Liver (tissue), 8 donors: ENCODE measurements at regions not wholly inside any gene's neighbourhood (a gene's known extent, or its start where the extent isn't known, plus 50 kb on each side); places are given as distances from the start of the nearest gene placed in this dataset.
"Not testable (repeated sequence)": the region's sequence is repeated elsewhere in the genome, so short reads cannot be mapped to it uniquely, and the experiment has no call there.

Experiments
- DNase-seq: peaks from one replicate; pipeline ENCODE4 v3.0.0-alpha.2; 2017; ENCODE audit warnings: low spot score
- H3K27ac ChIP-seq, 2 donors: one replicate each; pipeline ENCODE4 v1.7.0; 2013; ENCODE audit warnings: inconsistent platforms in 2 of 2, low read length in 2 of 2, control low read depth in 1 of 2, low read depth in 1 of 2, mild to moderate bottlenecking in 1 of 2
- H3K27me3 ChIP-seq, 4 donors: one replicate each; pipeline versions ENCODE4 v1.6.1 to v1.7.0; 2013; ENCODE audit warnings: low read length in 3 of 4, inconsistent platforms in 1 of 4, mild to moderate bottlenecking in 1 of 4, moderate library complexity in 1 of 4; ENCODE audit not compliant: control insufficient read depth in 4 of 4, insufficient read depth in 4 of 4
- H3K36me3 ChIP-seq, 4 donors: one replicate each; pipeline versions ENCODE4 v1.6.1 to v1.7.0; 2013; ENCODE audit warnings: low read length in 3 of 4, mild to moderate bottlenecking in 3 of 4, low read depth in 1 of 4, moderate library complexity in 1 of 4; ENCODE audit not compliant: control insufficient read depth in 4 of 4, insufficient read depth in 3 of 4
- H3K4me1 ChIP-seq, 4 donors: one replicate each; pipeline versions ENCODE4 v1.6.1 to v1.7.0; 2013; ENCODE audit warnings: low read length in 3 of 4, mild to moderate bottlenecking in 3 of 4, moderate library complexity in 1 of 4; ENCODE audit not compliant: control insufficient read depth in 4 of 4, insufficient read depth in 4 of 4
- H3K4me3 ChIP-seq, 3 donors: one replicate each; pipeline versions ENCODE4 v1.6.1 to v1.7.0; 2013; ENCODE audit warnings: low read length in 3 of 3, control low read depth in 1 of 3, low read depth in 1 of 3, mild to moderate bottlenecking in 1 of 3
- H3K9ac ChIP-seq, 2 donors: one replicate each; pipeline ENCODE4 v1.7.0; 2013; ENCODE audit warnings: low read length in 2 of 2, mild to moderate bottlenecking in 2 of 2, moderate library complexity in 2 of 2, control low read depth in 1 of 2, low read depth in 1 of 2
- H3K9me3 ChIP-seq, 4 donors: one replicate each; pipeline versions ENCODE4 v1.6.1 to v1.7.0; 2013; ENCODE audit warnings: low read length in 3 of 4; ENCODE audit not compliant: control insufficient read depth in 4 of 4
- EGR1 ChIP-seq, 2 donors: IDR thresholded peaks; 2 replicates each; pipeline ENCODE4 v1.6.1; 2016 to 2018; ENCODE audit warnings: antibody characterized with exemption in 2 of 2, low read depth in 2 of 2
- FOXA1 ChIP-seq: IDR thresholded peaks from 2 replicates; pipeline ENCODE4 v1.6.1; 2016; ENCODE audit warnings: antibody characterized with exemption
- FOXA2 ChIP-seq: IDR thresholded peaks from 2 replicates; pipeline ENCODE4 v1.6.1; 2016; ENCODE audit warnings: antibody characterized with exemption
- GABPA ChIP-seq, 2 donors: IDR thresholded peaks in 1 of 2; conservative IDR thresholded peaks in 1 of 2; 2 replicates each; pipeline ENCODE4 v1.6.1; 2016; ENCODE audit warnings: antibody characterized with exemption in 2 of 2, mild to moderate bottlenecking in 1 of 2, moderate library complexity in 1 of 2
- HNF4G ChIP-seq: IDR thresholded peaks from 2 replicates; pipeline ENCODE4 v1.6.1; 2016; ENCODE audit warnings: antibody characterized with exemption
- RAD21 ChIP-seq, 2 donors: IDR thresholded peaks; 2 replicates each; pipeline ENCODE4 v1.6.1; 2016; ENCODE audit warnings: antibody characterized with exemption in 2 of 2, mild to moderate bottlenecking in 2 of 2
- RXRA ChIP-seq, 2 donors: IDR thresholded peaks; 2 replicates each; pipeline ENCODE4 v1.6.1; 2017 to 2018; ENCODE audit warnings: antibody characterized with exemption in 2 of 2, mild to moderate bottlenecking in 1 of 2
- SP1 ChIP-seq: IDR thresholded peaks from 2 replicates; pipeline ENCODE4 v1.6.1; 2018; ENCODE audit warnings: antibody characterized with exemption, mild to moderate bottlenecking
- TAF1 ChIP-seq: conservative IDR thresholded peaks from 2 replicates; pipeline ENCODE4 v1.6.1; 2016; ENCODE audit warnings: antibody characterized with exemption, mild to moderate bottlenecking
- WGBS: extraction: QIAGEN DNeasy Blood & Tissue Kit; methylation state at CpG from one replicate; pipeline ENCODE4 v1.1.7; 2013; 5-methylcytosine and 5-hydroxymethylcytosine counted together
- TF ChIP-seq, protein P1 (sequence below): IDR thresholded peaks from 2 replicates; pipeline ENCODE4 v1.6.1; 2016; ENCODE audit warnings: antibody characterized with exemption
- TF ChIP-seq, protein P2 (sequence below): IDR thresholded peaks from 2 replicates; pipeline ENCODE4 v1.6.1; 2016; ENCODE audit warnings: antibody characterized with exemption, mild to moderate bottlenecking
- TF ChIP-seq, protein P3 (sequence below): fragments of 150-350 bp; IDR thresholded peaks from 2 replicates; pipeline ENCODE4 v1.5.1; 2017; ENCODE audit warnings: improper control_type of control experiment, low read depth, low read length; ENCODE audit not compliant: missing input control
- TF ChIP-seq, protein P4 (sequence below): IDR thresholded peaks from 2 replicates; pipeline ENCODE4 v1.6.1; 2016; ENCODE audit warnings: antibody characterized with exemption
- donor health status: healthy.
- donor health status: healthy.
- donor health status: healthy.
- donor health status: healthy.
- donor health status: healthy.

DNA sequence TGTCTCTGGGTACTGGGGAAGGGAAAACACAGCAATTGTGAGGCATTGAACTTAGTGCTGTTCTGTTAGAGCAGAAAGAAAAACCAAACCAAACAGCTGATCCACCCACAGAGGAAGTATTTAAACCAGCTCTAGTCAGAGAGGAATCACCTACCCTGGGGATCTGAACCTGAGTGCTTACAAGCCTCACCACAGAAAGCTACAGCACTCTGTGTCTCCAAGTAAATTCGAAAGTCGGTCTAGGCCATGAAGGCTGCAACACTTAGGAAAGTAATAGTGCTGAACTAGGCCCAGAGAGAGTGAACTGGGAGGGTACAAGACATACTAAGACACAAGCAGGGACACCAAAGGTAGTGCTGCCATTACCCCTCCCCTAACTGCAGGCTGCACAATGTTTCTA is 142.2 kb upstream of the CXorf51A start:
- DNase-seq, result no peak
- no peak overlapping the region for H3K4me3 ChIP-seq
- H3K27ac ChIP-seq, result no peak overlapping the region
- no peaks in the 10 kb centered on the region for H3K36me3 ChIP-seq
- H3K9ac ChIP-seq, result no peak overlapping the region
- H3K9me3 ChIP-seq, result peaks cover 0 to 2% (median 0%) of the 10 kb centered on the region in 4 donors
- TF ChIP-seq, protein P1, sequence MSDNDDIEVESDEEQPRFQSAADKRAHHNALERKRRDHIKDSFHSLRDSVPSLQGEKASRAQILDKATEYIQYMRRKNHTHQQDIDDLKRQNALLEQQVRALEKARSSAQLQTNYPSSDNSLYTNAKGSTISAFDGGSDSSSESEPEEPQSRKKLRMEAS, result no peak
- TF ChIP-seq FOXA2 (no peak), RXRA (IDR thresholded peaks at IDR 0.05) (no peak), HNF4G (no peak), EGR1 (IDR thresholded peaks at IDR 0.05; ENCODE audit: low read depth in 2 of 2) (no peak), SP1 (no peak), FOXA1 (no peak), TAF1 (no peak)
- TF ChIP-seq, protein P2, sequence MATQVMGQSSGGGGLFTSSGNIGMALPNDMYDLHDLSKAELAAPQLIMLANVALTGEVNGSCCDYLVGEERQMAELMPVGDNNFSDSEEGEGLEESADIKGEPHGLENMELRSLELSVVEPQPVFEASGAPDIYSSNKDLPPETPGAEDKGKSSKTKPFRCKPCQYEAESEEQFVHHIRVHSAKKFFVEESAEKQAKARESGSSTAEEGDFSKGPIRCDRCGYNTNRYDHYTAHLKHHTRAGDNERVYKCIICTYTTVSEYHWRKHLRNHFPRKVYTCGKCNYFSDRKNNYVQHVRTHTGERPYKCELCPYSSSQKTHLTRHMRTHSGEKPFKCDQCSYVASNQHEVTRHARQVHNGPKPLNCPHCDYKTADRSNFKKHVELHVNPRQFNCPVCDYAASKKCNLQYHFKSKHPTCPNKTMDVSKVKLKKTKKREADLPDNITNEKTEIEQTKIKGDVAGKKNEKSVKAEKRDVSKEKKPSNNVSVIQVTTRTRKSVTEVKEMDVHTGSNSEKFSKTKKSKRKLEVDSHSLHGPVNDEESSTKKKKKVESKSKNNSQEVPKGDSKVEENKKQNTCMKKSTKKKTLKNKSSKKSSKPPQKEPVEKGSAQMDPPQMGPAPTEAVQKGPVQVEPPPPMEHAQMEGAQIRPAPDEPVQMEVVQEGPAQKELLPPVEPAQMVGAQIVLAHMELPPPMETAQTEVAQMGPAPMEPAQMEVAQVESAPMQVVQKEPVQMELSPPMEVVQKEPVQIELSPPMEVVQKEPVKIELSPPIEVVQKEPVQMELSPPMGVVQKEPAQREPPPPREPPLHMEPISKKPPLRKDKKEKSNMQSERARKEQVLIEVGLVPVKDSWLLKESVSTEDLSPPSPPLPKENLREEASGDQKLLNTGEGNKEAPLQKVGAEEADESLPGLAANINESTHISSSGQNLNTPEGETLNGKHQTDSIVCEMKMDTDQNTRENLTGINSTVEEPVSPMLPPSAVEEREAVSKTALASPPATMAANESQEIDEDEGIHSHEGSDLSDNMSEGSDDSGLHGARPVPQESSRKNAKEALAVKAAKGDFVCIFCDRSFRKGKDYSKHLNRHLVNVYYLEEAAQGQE, result no peak
- TF ChIP-seq, protein P3, sequence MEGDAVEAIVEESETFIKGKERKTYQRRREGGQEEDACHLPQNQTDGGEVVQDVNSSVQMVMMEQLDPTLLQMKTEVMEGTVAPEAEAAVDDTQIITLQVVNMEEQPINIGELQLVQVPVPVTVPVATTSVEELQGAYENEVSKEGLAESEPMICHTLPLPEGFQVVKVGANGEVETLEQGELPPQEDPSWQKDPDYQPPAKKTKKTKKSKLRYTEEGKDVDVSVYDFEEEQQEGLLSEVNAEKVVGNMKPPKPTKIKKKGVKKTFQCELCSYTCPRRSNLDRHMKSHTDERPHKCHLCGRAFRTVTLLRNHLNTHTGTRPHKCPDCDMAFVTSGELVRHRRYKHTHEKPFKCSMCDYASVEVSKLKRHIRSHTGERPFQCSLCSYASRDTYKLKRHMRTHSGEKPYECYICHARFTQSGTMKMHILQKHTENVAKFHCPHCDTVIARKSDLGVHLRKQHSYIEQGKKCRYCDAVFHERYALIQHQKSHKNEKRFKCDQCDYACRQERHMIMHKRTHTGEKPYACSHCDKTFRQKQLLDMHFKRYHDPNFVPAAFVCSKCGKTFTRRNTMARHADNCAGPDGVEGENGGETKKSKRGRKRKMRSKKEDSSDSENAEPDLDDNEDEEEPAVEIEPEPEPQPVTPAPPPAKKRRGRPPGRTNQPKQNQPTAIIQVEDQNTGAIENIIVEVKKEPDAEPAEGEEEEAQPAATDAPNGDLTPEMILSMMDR, result no peak
- TF ChIP-seq, protein P4, sequence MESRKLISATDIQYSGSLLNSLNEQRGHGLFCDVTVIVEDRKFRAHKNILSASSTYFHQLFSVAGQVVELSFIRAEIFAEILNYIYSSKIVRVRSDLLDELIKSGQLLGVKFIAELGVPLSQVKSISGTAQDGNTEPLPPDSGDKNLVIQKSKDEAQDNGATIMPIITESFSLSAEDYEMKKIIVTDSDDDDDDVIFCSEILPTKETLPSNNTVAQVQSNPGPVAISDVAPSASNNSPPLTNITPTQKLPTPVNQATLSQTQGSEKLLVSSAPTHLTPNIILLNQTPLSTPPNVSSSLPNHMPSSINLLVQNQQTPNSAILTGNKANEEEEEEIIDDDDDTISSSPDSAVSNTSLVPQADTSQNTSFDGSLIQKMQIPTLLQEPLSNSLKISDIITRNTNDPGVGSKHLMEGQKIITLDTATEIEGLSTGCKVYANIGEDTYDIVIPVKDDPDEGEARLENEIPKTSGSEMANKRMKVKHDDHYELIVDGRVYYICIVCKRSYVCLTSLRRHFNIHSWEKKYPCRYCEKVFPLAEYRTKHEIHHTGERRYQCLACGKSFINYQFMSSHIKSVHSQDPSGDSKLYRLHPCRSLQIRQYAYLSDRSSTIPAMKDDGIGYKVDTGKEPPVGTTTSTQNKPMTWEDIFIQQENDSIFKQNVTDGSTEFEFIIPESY, result no peak
- 69% methylated on average over 2 of the region's 2 CpGs for WGBS
- H3K4me1 ChIP-seq, result no peaks in the 10 kb centered on the region
- H3K27me3 ChIP-seq, result no peaks in the 10 kb centered on the region

DNA sequence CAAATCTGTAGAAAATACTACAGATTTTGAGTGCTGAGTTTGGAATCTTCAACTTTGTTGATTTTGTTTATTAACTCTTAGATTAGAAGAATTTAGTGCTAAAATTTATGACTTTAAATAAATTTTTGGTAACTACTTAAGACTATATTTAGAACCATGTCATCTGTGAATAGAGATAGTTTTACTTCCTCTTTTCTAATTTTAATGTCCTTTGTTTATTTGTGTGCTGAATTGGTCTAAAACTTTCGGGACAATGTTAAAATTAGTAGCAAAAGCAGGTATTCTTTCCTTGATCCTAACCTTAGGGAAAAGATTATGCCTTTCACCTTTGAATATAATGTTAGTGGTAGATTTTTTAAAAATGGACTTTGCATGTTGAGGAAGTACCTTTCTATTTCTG is 119.7 kb upstream of the CXorf51A start:
- H3K27ac ChIP-seq, result no peak overlapping the region
- no peaks in the 10 kb centered on the region for H3K27me3 ChIP-seq
- no peaks in the 10 kb centered on the region for H3K9me3 ChIP-seq
- H3K9ac ChIP-seq, result no peak overlapping the region
- no peak overlapping the region for H3K4me3 ChIP-seq
- TF ChIP-seq FOXA2 (no peak), FOXA1 (no peak), RAD21 (IDR thresholded peaks at IDR 0.05) (no peak), EGR1 (IDR thresholded peaks at IDR 0.05; ENCODE audit: low read depth in 2 of 2) (no peak), SP1 (no peak), GABPA (IDR thresholded peaks at IDR 0.05 in 1 of 2, conservative IDR thresholded peaks at IDR 0.05 in 1 of 2) (no peak)
- TF ChIP-seq, protein P3, result no peak
- TF ChIP-seq, protein P1, result no peak
- 40% methylated on average over 1 of the region's 1 CpG for WGBS
- H3K4me1 ChIP-seq, result no peaks in the 10 kb centered on the region
- DNase-seq, result no peak
- H3K36me3 ChIP-seq, result no peaks in the 10 kb centered on the region

DNA sequence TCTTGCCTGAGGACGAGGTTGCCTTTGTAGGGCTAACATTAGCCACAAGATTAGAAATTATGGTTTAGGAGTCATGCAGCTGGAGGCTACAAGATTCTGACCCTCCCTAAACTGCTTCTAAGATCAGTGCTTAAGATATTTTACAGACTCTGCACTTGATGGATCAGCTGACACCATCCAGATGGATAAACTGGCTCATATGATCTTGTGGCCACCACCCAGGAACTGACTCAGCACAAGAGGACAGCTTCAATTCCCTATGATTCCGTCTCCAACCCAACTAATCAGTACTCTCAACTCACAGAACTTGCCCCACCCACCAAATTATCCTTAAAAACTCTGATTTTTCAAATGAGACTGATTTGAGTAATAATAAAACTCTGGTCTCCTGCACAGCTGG is 118.5 kb upstream of the CXorf51A start:
- WGBS, result 56% methylated on average over 2 of the region's 2 CpGs
- not testable (repeated sequence) for H3K4me1 ChIP-seq, H3K27me3 ChIP-seq, H3K9me3 ChIP-seq, H3K36me3 ChIP-seq, DNase-seq, H3K9ac ChIP-seq, H3K27ac ChIP-seq, H3K4me3 ChIP-seq
